Epithelial cell of prostate (primary cell): ENCODE measurements at regions not wholly inside any gene's neighbourhood (a gene's known extent, or its start where the extent isn't known, plus 50 kb on each side); places are given as distances from the start of the nearest gene placed in this dataset.

ENCODE experiments used
- DNase-seq: peaks from one replicate; pipeline ENCODE4 v3.0.0-alpha.2; 2011; ENCODE audit warnings: low read depth, low spot score
- H3K27ac ChIP-seq: fragments of 450-650 bp; 2 replicates; pipeline ENCODE4 v1.5.1; 2017; ENCODE audit warnings: mild to moderate bottlenecking

DNA sequence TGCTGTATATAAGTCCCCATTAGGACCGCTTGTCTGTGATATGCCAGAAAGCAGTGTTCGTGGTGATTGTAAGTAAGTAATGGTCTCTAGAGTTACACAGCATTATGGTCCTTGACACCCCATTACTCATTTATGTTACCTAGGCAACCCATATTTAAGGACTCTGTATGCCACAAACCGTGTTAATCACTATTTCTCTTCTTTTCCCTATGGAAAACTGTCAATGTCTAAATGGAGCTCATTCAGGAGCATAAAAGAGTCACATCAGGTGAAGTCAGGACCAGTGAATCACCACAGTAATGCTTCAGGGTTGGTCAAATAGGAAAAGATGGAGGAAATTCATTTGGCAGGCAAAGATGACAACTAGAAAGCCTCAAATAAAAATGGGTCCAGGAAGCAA is 146.6 kb upstream of the PEX5L start:
- no peak overlapping the region for H3K27ac ChIP-seq
- no peak for DNase-seq

DNA sequence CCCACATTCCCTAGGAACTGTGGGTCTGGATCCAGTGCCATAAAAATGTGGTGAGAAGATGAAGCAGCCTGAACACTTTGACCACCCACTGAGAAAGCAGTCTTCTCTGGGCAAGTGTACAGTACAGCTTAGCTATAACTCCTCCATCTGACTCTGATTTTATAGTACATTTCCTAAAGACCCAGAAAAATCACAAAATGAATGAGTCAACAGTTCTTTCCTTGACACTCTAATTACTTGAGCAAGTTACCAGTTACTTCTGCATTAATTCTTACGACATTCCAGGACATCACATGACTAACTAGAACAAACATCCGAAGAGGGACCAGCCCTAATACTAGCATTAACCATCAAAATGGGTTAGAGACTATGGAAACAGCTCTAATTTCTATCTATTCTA is 148.1 kb upstream of the PEX5L start:
- H3K27ac ChIP-seq: no peak overlapping the region
- DNase-seq: no peak

DNA sequence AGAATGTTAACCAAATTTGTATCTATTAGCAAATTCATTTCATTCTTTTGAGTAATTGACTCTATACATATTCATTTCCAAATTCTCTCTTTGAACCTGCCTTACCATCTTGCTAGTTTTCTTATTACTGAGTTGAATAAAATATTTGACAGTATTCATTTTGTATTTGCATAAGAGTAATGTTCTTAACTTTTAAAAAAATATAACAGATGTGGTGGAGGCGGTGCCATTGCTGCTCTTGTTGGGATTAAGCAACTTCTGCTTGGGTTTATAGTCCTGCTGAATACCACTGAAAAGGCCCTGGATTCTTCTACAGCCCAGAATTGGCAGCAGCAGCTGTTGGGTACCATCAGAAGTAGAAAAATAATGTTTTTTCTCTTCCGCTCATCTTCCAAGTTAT is 148.9 kb upstream of the PEX5L start:
- H3K27ac ChIP-seq: no peak overlapping the region
- no peak for DNase-seq

DNA sequence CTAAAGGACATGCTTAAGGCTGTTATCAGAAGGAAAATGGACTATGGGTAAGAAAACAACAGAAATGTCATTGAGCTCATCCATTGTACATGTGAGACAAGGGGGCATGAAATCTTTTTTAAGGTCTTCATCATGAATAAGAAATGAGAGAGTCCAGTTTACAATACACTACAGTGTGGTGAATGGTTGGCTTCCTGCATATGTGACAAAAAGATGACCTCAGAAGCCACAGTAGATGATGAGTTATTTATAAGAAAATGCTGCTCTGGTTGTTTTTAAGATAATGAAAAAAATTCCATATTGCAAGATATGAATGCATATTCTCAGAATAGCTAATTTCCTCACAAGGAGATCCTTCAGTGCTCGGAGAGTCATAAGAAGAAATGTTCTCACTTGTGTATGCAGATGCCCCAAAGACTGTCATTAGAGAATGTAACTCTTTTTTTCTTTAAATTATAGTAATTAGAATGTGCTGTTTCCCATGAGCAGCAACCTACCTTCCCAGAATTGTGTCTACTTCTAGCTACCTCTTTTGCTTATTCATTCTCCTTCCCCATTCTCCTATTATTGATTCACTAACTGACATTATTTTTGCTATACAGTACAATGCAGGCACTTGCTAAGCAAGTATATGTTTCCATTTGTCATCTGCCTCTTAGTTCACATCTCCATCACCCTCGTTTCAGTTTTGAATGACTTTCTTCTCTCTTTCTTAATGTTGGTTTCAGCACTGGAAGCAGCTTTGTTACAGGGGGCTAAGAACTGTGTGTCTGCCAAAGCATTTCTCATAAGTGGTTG is 152.0 kb upstream of the PEX5L start:
- H3K27ac ChIP-seq: no peak overlapping the region
- no peak for DNase-seq

DNA sequence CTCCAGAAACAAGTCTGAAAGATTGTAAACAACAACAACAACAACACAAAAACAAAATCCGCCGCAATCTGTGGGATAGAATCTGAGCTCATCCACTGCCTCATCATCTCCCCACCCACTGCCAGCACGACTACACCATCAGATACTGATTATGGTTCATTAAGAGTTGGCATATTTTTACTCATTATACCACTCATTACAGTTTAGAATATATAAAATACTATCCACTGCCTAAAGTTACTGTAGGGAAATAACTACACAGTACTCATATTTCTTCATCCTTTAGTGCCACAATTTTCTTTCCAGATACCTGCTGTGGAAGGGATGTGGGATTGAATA is 152.5 kb upstream of the PEX5L start:
- H3K27ac ChIP-seq: no peak overlapping the region
- no peak for DNase-seq

DNA sequence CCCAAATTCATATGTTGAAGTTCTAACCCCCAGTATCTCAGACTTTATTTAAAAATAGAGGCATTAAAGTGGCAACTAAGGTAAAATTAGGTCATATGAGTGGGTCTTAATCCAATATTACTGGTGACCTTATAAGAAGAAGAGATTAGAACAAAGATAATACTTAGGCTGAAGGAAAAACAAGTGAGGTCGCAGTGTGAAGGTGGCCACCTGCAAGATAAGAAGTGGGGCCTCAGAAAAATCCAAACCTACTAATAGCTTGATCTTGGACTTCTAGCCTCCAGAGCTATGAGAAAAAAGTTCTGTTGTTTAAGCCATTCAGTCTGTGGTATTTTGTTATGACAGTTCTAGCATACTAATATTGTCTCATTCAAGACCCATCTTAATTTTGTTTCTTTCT is 159.9 kb upstream of the PEX5L start:
- H3K27ac ChIP-seq: no peak overlapping the region
- DNase-seq: no peak

DNA sequence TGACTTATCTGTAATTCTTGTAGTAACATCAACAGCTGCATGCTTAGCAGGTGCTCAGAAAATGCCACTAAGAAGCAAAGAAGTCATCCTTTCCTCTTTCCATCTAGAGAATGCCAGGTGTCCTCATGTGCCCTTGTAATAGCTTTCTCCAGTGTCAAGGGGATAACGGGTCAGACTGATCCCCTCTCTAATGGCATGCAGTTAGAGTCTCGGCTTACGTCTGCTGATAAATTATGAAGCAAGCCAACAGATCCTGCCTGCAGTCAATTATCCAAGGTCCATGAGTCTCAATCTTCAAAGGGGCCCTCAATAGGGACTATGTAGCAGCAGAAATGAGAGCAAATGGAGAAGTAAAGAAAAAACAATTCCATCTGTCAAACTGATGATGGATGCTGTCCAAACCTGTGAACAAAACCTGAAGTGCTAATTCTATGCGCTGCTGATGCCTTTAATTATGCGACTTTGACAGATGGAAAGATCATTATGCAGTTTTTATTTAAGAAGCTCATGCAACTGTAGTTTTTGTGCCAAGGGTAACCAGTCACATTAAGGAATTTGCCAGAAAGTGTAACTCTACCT is 162.8 kb upstream of the PEX5L start:
- no peak for DNase-seq
- no peak overlapping the region for H3K27ac ChIP-seq

DNA sequence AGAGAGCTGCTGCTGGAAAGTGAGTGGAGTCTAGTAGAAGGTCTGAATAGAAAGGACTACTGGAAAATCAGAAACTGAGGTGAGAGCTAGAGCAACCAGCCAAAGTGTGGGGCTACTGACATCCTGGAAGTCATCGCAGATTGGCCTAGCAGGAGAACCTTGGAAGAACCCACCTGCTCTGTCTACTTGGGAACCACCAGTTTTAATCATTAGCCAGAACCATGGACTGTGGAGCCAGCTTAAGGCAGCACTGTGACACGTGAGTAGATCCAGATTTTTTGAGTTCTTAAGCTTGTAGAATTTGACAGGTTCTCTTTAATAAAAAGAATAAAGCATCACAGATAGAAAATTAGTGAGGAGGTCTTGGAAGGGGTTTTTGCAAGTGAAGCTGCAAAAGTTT is 179.1 kb upstream of the PEX5L start:
- no peak overlapping the region for H3K27ac ChIP-seq
- DNase-seq: no peak

DNA sequence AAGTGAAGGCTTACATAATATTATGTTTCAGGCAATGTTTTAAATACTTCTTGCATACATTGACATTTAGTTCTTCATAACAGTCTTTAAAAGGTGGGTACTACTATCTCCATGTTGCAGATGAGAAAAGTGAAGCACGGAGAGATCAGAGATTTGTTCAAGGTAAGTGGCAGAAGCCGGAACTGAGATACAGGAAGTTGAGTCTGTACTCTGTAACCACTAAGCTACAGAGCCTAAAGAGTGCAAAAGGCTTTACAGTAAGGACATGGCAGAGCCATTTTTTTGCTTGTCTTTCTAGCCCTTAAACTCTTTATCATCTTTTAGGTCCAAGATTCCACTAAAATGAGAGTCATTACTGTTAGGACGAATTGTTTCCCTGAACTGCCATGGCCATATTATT is 186.5 kb upstream of the PEX5L start:
- no peak overlapping the region for H3K27ac ChIP-seq
- no peak for DNase-seq

DNA sequence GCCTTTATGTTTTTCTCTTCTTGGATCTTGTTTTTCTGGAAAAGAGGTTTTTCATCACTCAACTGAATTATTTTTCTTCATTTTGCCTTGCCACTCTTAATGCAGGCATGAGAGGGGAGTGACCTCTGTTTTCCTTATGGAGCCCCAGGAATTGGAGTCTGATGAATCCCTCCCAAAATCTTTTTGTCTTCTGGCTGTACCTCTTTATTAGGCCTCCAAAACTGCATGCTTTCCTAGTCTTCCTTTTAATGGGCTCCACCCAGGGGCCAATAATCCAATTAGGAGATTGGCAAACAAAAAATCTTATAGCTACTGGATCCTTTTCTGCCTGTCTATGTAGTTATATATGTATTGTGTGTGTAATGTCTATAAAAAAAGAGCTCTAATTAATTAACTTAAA is 192.4 kb upstream of the PEX5L start:
- no peak overlapping the region for H3K27ac ChIP-seq
- no peak for DNase-seq

DNA sequence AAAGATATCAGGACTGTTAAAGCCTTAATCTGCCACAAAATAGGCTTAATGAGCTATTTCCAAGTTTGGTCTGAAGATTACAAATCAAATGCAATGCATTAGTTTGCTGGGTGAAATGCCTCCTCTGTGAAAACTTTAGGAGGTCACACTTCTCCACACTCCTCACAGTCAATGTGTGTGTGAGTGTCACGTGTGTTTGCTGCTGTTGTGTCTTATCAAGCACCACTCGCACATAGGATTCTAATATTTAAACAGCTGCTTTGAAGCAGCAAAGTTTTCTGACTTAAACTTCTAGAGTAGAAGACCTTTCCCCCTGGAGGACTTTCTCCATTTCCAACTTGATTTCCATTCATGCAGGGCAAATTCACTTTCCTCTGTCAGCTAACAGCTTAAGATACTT is 203.2 kb upstream of the PEX5L start:
- DNase-seq: no peak
- no peak overlapping the region for H3K27ac ChIP-seq

DNA sequence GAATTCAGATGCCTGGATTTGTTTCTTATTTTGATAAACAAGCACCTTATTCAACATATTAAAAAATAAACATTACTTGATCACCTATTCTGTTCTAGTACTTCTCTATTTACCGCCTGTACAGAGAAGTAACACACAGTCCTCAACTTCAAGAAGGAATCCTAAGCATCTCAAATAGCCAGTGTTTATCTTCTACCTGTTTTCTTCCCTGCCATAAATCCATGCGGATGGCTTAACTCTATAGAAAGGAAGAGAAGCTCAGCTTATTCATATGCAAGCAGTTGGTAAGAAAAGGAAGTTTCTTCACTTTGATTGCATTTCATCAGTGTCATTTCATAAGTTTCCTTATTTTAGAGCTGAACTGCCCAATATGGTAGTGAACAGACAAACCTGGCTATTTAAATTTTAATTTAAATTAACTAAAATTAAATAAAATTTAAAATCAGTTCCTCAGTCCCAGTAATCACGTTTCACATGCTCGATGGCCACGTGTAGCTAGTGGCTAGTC is 210.0 kb upstream of the PEX5L start:
- no peak overlapping the region for H3K27ac ChIP-seq
- no peak for DNase-seq

DNA sequence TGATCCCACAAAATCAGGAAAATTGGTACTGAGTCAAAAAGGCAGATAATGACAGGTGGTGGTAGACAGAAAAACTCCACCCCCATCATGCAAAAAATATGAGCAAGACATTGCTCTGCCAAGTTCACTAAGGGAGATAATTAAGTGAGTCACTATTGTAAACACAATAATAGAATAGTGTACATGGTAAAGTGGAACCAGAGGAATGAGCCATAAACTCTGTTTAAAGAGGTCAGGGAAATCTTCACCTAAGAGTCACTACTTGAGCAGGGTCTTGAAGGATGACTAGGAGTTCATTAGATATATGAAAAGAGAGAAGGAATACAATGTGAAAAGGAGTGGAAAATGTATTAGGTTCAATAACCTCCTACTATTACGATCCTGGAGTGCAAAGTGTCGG is 213.4 kb upstream of the PEX5L start:
- peak; percentile 49 for DNase-seq
- H3K27ac ChIP-seq: peak overlapping the region; percentile 24

DNA sequence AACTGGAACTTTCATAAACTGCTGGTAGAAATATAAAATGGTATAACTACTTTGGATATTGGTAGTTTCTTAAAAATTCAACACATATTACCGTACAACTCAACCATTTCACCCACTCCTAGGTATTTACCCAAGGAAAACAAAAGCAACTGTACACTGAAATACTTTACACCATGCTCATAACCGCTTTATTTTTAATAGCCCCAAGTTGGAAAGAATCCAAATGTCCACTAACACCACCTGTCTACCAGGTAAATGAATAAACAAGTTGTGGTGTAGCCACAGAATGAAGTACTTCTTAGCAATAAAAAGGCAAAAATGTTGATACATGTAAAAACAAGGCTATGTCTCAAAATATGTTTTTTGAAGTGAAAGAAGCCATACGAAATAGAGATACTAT is 215.9 kb upstream of the PEX5L start:
- H3K27ac ChIP-seq: peak overlapping the region; percentile 86
- DNase-seq: peak; percentile 69

DNA sequence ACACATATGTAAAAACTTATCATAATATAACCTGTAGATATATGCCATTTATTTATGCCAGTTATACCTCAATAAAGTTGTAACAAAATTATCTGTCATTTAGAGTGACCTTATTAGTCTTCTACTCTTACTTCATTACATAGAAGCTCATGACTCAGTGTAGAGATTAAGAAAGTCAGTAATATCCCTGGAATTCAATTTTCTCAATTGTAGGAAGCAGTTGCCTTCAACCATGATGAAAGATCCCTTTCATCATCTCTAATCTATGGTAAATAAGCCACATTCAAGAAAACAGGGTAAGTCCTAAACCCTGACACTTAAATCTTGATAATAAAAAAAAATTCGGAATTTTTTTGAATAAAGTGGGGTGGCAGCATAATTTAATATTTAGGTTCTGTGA is 216.5 kb upstream of the PEX5L start:
- no peak for DNase-seq
- H3K27ac ChIP-seq: peak overlapping the region; percentile 86

DNA sequence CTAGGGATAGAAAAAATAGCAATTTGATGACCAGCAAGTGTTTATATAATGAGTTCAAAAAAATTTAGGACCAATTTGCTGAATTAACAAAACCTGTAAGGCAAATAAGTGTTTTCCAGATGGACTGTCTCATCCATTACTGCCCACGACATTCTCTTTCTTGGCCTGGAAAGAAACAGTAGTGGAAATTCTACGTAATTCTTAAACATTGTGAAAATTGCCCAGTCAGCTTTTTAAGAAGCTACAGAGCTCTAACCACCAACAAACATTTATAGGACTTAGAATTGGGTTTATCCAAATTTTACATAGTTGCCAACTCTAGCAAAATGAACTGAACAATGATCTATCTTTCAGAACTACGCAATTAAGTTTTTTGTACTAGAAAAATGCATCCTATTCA is 227.7 kb upstream of the PEX5L start:
- DNase-seq: no peak
- no peak overlapping the region for H3K27ac ChIP-seq

DNA sequence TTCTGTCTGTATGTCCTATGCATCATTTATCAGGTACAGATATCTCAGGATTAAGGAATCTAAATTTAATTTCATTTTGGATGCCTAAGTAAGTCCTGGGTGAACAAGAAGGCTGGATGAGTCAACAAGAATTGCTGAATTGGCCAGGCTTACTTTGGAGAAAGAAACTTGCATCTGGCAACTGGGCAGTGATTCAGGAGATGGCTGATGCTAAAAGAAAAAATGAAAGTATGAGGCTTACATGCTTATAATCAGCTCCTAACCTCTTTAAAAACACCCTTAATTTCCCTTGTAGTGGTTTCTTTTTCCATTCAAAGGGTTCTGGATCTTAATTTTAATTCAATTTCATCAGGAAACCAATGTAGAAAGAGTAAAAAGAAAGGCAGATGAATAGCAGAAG is 228.8 kb upstream of the PEX5L start:
- H3K27ac ChIP-seq: no peak overlapping the region
- no peak for DNase-seq

DNA sequence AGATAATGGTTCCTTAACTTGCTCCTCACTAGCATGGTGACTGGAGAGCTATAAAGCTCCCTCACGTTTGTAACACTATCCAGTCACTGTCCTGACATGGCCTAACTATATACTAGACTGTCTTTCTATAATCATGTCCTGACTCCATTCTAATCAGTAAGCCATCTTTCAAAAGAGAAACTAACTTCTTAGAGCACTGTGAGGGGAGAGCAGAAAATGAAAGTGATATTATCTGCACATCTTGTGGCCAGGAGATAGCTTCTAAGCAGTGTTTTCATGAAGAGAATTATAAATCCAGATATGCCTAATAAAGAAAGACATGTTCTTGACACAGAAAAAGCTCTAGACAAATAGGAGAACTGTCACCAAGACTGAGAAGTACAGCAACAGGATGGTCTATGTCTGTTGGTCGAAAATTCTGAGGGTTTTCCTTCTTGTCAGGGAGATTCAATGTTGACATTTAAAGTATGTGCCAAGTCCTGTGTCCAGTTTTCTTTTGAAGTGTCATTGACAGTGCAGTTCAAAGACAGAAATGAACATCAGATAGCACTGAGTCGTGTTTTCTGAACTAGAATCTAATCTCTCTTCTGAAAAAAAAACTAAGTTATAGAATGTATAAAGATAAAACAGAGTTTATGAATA is 230.6 kb upstream of the PEX5L start:
- no peak for DNase-seq
- no peak overlapping the region for H3K27ac ChIP-seq

DNA sequence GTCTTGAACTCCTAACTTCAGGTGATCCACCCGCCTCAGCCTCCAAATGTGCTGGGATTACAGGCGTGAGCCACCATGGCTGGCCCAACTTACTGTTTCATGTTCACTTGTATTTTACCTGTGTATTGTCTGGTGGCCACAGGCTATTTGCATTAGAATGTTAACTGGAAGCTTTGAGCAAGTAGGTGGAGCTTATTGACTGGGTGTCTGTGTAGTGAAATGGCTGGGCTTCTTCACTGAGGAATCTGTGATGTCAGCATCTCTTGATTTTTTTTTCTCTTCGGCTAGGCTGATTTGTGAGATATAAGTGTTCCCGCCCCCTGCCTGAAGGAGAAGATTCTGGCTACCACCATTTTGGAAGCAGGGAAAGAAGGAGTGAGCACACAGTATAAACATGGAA is 237.8 kb upstream of the PEX5L start:
- H3K27ac ChIP-seq: peak overlapping the region; percentile 54
- DNase-seq: no peak

DNA sequence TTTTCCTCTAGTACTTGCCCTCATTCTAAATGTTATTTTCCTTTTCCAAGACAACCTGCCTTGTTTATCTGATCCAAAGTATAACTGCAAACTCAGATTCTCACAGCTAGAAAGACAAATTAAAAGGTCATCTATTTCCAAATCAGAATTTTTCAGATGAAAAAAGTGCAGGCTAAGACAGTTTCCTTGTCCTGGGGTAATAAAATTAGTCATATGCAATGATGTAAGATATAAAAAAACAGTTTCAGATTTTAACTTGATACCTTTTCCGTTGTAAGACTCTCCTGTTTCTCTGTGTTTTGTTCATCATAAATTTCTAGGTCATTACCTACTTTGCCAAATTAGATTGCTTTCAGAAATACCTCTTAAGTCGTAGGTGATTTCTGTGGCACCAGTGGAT is 238.4 kb upstream of the PEX5L start:
- peak overlapping the region; percentile 54 for H3K27ac ChIP-seq
- DNase-seq: no peak

DNA sequence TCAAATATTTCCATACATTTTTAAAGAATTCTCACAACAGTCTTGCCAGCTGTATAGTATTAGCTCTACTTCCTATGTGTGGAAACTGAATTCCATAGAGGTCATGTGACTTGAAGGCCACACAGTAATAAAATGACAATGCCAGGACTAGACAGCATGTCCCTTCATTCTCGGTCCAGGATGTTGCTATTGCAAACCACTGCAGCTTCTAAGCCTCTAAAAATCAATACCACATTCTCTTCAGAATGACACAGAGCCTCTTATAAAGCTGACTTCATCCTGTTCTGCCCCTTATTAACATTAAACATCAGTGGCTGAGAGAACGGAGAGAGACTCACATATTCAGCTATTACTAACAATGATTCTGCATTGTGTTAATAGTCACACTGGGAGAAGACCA is 240.3 kb upstream of the PEX5L start:
- DNase-seq: no peak
- H3K27ac ChIP-seq: peak overlapping the region; percentile 54
